PC-3 (cell line): ENCODE measurements at regions not wholly inside any gene's neighbourhood (a gene's known extent, or its start where the extent isn't known, plus 50 kb on each side); places are given as distances from the start of the nearest gene placed in this dataset.

Experiments
- CTCF ChIP-seq: fragments of 300-600 bp; sonication (generic); conservative IDR thresholded peaks from 2 replicates; pipeline ENCODE4 v1.5.1; 2017; ENCODE audit warnings: antibody characterized with exemption, low read depth, mild to moderate bottlenecking, low read length
- EZH2 ChIP-seq: fragments of 300-600 bp; sonication (generic); IDR thresholded peaks from one replicate; pipeline ENCODE4 v1.6.1; 2017; ENCODE audit warnings: antibody characterized with exemption, mild to moderate bottlenecking, low read length; ENCODE audit not compliant: unreplicated experiment
- EZH2phosphoT487 ChIP-seq: fragments of 300-600 bp; sonication (generic); IDR thresholded peaks from 2 replicates; pipeline ENCODE4 v1.6.1; 2018; ENCODE audit warnings: mild to moderate bottlenecking, antibody characterized with exemption, low read length, borderline replicate concordance

- TF ChIP-seq CTCF (no peak), EZH2phosphoT487 (no peak), EZH2 (no peak)
Observed at GRCh38 chr4:140253556-140254027, 99.6 kb upstream of the MAML3 start.
